ENCODE measurements at regions not wholly inside any gene's neighbourhood (a gene's known extent, or its start where the extent isn't known, plus 50 kb on each side); places are given as distances from the start of the nearest gene placed in this dataset.

DNA sequence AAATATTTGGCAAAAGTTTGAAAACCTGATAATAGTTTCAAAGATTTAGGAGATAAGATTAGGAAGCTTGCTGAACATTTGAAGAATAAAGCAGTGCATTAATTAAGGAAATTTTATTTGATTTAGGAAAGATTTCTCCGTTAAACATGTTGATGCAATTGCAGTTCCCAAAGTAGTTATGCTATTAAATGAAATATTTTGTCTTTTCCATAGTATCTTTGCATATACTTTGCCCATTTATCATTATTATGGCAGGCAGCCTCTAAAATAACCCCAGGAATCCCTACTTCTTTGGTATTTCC, 136.5 kb downstream of the MREG start:
- TF ChIP-seq EZH2 (IDR thresholded peaks at IDR 0.05) (no peak), POLR2AphosphoS5 (IDR thresholded peaks at IDR 0.05; ENCODE audit: borderline replicate concordance, low read depth, low read length) (no peak), FOXP2 (optimal IDR thresholded peaks at IDR 0.05; ENCODE audit: control extremely low read depth, extremely low read length, insufficient read depth) (no peak)
